ENCODE measurements at regions not wholly inside any gene's neighbourhood (a gene's known extent, or its start where the extent isn't known, plus 50 kb on each side); places are given as distances from the start of the nearest gene placed in this dataset.

DNA sequence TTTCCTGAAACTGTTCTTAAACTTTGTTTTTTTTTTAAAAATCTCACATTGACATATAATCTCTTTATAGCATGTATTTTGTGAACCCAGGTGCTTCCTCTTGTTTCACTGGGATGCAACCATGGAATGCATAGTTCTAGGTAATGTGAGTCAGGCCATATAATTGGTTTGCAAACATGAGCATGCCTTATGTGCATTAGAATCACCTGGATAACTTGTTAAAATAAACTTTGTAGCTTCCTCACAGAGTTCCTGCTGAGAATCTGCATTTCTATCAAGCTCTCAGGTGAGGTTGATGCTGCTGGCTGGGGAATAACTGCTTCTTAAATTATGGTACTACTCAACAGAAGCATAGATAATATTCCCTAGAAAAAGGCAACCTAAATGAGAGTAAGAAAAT, 940.3 kb upstream of the LCORL start:
- no peak for DNase-seq
- Histone ChIP-seq H4K8ac (replicated peaks; ENCODE audit: insufficient read length, low read depth, low read length) (no peak overlapping the region), H3K79me2 (ENCODE audit: insufficient read depth, low read length) (no peaks in the 10 kb centered on the region), H3K56ac (ENCODE audit: insufficient read length, low read depth, low read length) (no peak overlapping the region), H3K23me2 (ENCODE audit: insufficient read length, low read depth, low read length, poor library complexity, severe bottlenecking) (no peaks in the 10 kb centered on the region), H3K9ac (ENCODE audit: extremely low read depth, insufficient read length, low read length) (no peak overlapping the region), H3K9me3 (ENCODE audit: control insufficient read depth, low read depth, low read length) (no peaks in the 10 kb centered on the region), H2BK5ac (ENCODE audit: insufficient read length, low read length) (no peak overlapping the region), H3K4me2 (ENCODE audit: insufficient read depth, insufficient read length, low read length) (no peak overlapping the region), H2AK5ac (ENCODE audit: insufficient read length, low read length) (no peak overlapping the region), H3K27ac (ENCODE audit: insufficient read length, low read depth, low read length) (no peak overlapping the region), H2BK15ac (ENCODE audit: low read depth, low read length) (no peak overlapping the region), H2BK20ac (ENCODE audit: low read depth, low read length, poor library complexity, severe bottlenecking) (no peak overlapping the region), H3K23ac (ENCODE audit: insufficient read length, low read depth, low read length) (no peak overlapping the region), H2BK120ac (ENCODE audit: low read depth, low read length, poor library complexity, severe bottlenecking) (no peak overlapping the region), H4K20me1 (ENCODE audit: control insufficient read depth, insufficient read depth, insufficient read length) (no peaks in the 10 kb centered on the region), H4K5ac (ENCODE audit: insufficient read length, low read depth, low read length) (no peak overlapping the region), H3K4ac (ENCODE audit: low read depth, low read length) (no peak overlapping the region), H2AFZ (ENCODE audit: low read length) (no peak overlapping the region), H3T11ph (ENCODE audit: low read length) (no peak overlapping the region), H4K91ac (ENCODE audit: insufficient read length, low read depth, low read length) (no peak overlapping the region), H3K27me3 (ENCODE audit: insufficient read depth, low read length) (no peaks in the 10 kb centered on the region), H3K14ac (ENCODE audit: insufficient read depth, low read length) (no peak overlapping the region), H3K18ac (ENCODE audit: insufficient read length, low read depth, low read length) (no peak overlapping the region), H3K79me1 (ENCODE audit: insufficient read depth, low read depth, low read length, poor library complexity, severe bottlenecking) (no peaks in the 10 kb centered on the region), H2BK12ac (ENCODE audit: insufficient read length, low read depth, low read length) (no peak overlapping the region), H3K4me1 (ENCODE audit: insufficient read depth, low read length) (0 out of 2 replicates have a peak, but pooled peaks cover 3% of the 10 kb centered on the region)
- Mint-ChIP-seq H3K36me3 (ENCODE audit: insufficient read depth in 1 of 3, low read depth in 3 of 3) (peaks cover 7 to 22% (median 12%) of the 10 kb centered on the region in 3 experiments; a peak in 4 of 7 replicates), H3K27me3 (ENCODE audit: low read depth) (no peaks in the 10 kb centered on the region; the same call in 1 of the 2 replicates), H3K27ac (peak overlapping the region; percentile 11 to 86 (median 78); a peak in 4 of 7 replicates), H3K9me3 (peaks cover 0 to 15% of the 10 kb centered on the region in 2 experiments; a peak in 4 of 5 replicates), H3K4me1 (peaks cover 9% of the 10 kb centered on the region in 2 experiments), H3K4me3 (no peak overlapping the region)
- TF ChIP-seq, protein P1, sequence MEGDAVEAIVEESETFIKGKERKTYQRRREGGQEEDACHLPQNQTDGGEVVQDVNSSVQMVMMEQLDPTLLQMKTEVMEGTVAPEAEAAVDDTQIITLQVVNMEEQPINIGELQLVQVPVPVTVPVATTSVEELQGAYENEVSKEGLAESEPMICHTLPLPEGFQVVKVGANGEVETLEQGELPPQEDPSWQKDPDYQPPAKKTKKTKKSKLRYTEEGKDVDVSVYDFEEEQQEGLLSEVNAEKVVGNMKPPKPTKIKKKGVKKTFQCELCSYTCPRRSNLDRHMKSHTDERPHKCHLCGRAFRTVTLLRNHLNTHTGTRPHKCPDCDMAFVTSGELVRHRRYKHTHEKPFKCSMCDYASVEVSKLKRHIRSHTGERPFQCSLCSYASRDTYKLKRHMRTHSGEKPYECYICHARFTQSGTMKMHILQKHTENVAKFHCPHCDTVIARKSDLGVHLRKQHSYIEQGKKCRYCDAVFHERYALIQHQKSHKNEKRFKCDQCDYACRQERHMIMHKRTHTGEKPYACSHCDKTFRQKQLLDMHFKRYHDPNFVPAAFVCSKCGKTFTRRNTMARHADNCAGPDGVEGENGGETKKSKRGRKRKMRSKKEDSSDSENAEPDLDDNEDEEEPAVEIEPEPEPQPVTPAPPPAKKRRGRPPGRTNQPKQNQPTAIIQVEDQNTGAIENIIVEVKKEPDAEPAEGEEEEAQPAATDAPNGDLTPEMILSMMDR (conservative IDR thresholded peaks at IDR 0.05): no peak
